ENCODE measurements at regions not wholly inside any gene's neighbourhood (a gene's known extent, or its start where the extent isn't known, plus 50 kb on each side); places are given as distances from the start of the nearest gene placed in this dataset.

GRCh38 chr13:40217675-40218074 lies 448.8 kb downstream of the FOXO1 start:
- TF ChIP-seq, protein P1, sequence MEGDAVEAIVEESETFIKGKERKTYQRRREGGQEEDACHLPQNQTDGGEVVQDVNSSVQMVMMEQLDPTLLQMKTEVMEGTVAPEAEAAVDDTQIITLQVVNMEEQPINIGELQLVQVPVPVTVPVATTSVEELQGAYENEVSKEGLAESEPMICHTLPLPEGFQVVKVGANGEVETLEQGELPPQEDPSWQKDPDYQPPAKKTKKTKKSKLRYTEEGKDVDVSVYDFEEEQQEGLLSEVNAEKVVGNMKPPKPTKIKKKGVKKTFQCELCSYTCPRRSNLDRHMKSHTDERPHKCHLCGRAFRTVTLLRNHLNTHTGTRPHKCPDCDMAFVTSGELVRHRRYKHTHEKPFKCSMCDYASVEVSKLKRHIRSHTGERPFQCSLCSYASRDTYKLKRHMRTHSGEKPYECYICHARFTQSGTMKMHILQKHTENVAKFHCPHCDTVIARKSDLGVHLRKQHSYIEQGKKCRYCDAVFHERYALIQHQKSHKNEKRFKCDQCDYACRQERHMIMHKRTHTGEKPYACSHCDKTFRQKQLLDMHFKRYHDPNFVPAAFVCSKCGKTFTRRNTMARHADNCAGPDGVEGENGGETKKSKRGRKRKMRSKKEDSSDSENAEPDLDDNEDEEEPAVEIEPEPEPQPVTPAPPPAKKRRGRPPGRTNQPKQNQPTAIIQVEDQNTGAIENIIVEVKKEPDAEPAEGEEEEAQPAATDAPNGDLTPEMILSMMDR (IDR thresholded peaks at IDR 0.05; ENCODE audit: low read length): no peak
- no peak for TF ChIP-seq EZH2 (IDR thresholded peaks at IDR 0.05; ENCODE audit: borderline replicate concordance, low read length)
